HEK293 (cell line): ENCODE measurements at regions not wholly inside any gene's neighbourhood (a gene's known extent, or its start where the extent isn't known, plus 50 kb on each side); places are given as distances from the start of the nearest gene placed in this dataset.

Source experiments
- CTCF ChIP-seq: fragments of 450-650 bp; formaldehyde crosslinking; IDR thresholded peaks from 2 replicates; pipeline ENCODE4 v1.5.1; 2016; ENCODE audit warnings: missing biosample characterization, missing genetic modification characterization
- PRDM4 ChIP-seq: fragments of 450-650 bp; formaldehyde crosslinking; IDR thresholded peaks from 2 replicates; pipeline ENCODE4 v1.5.1; 2017; ENCODE audit warnings: missing biosample characterization, missing genetic modification characterization
- REST ChIP-seq: fragments of 450-650 bp; formaldehyde crosslinking; IDR thresholded peaks from 2 replicates; pipeline ENCODE4 v1.5.1; 2016; ENCODE audit warnings: missing biosample characterization, missing genetic modification characterization
- SP2 ChIP-seq: fragments of 450-650 bp; formaldehyde crosslinking; IDR thresholded peaks from 2 replicates; pipeline ENCODE4 v1.5.1; 2016; ENCODE audit warnings: missing biosample characterization, missing genetic modification characterization
- ZBTB49 ChIP-seq: fragments of 450-650 bp; formaldehyde crosslinking; IDR thresholded peaks from 2 replicates; pipeline ENCODE4 v1.5.1; 2016; ENCODE audit warnings: missing biosample characterization, missing genetic modification characterization, low read depth
- ZNF174 ChIP-seq: fragments of 450-650 bp; formaldehyde crosslinking; IDR thresholded peaks from 2 replicates; pipeline ENCODE4 v1.5.0; 2017; ENCODE audit warnings: missing biosample characterization, mild to moderate bottlenecking, missing genetic modification characterization
- ZNF248 ChIP-seq: fragments of 450-650 bp; formaldehyde crosslinking; IDR thresholded peaks from 2 replicates; pipeline ENCODE4 v1.5.1; 2017; ENCODE audit warnings: missing biosample characterization, missing genetic modification characterization
- ZNF510 ChIP-seq: fragments of 450-650 bp; formaldehyde crosslinking; IDR thresholded peaks from 2 replicates; pipeline ENCODE4 v1.5.1; 2018; ENCODE audit warnings: mild to moderate bottlenecking, missing genetic modification characterization, missing biosample characterization; ENCODE audit not compliant: insufficient replicate concordance
- ZNF658 ChIP-seq: fragments of 450-650 bp; formaldehyde crosslinking; IDR thresholded peaks from 2 replicates; pipeline ENCODE4; 2016; ENCODE audit warnings: missing biosample characterization, missing genetic modification characterization

- no peak for TF ChIP-seq ZNF510 (tag by site-specific recombination)
- no peak for TF ChIP-seq ZNF658 (tag by site-specific recombination)
- TF ChIP-seq REST (tag by site-specific recombination), result no peak
- no peak for TF ChIP-seq SP2 (tag by site-specific recombination)
- TF ChIP-seq ZBTB49 (tag by site-specific recombination), result no peak
- TF ChIP-seq PRDM4 (tag by site-specific recombination), result no peak
- no peak for TF ChIP-seq CTCF (tag by site-specific recombination)
- TF ChIP-seq ZNF174, result no peak
- no peak for TF ChIP-seq ZNF248 (tag by site-specific recombination)
These were observed 217.6 kb downstream of the CDH7 start for GRCh38 chr18:65968239-65969004.
